Parathyroid adenoma (tissue), 2 donors: ENCODE measurements at regions not wholly inside any gene's neighbourhood (a gene's known extent, or its start where the extent isn't known, plus 50 kb on each side); places are given as distances from the start of the nearest gene placed in this dataset.

Experiments
- H2AFZ ChIP-seq: fragments of 300-600 bp; sonication (generic); one replicate; pipeline ENCODE4 v1.7.0; 2017; ENCODE audit warnings: antibody characterized with exemption, mild to moderate bottlenecking
- H3K27ac ChIP-seq: fragments of 300-600 bp; sonication (generic); one replicate; pipeline ENCODE4 v1.7.0; 2017
- H3K27me3 ChIP-seq: fragments of 300-600 bp; sonication (generic); one replicate; pipeline ENCODE4 v1.7.0; 2017; ENCODE audit warnings: low read length; ENCODE audit not compliant: control insufficient read depth, insufficient read depth
- H3K36me3 ChIP-seq: fragments of 300-600 bp; sonication (generic); one replicate; pipeline ENCODE4 v1.7.0; 2017; ENCODE audit warnings: low read length; ENCODE audit not compliant: control insufficient read depth, insufficient read depth
- H3K4me1 ChIP-seq: fragments of 300-600 bp; sonication (generic); one replicate; pipeline ENCODE4 v1.7.0; 2017; ENCODE audit warnings: control low read depth
- H3K4me2 ChIP-seq: fragments of 300-600 bp; sonication (generic); one replicate; pipeline ENCODE4 v1.7.0; 2017; ENCODE audit warnings: low read length
- H3K4me3 ChIP-seq: fragments of 300-600 bp; sonication (generic); one replicate; pipeline ENCODE4 v1.7.0; 2017; ENCODE audit warnings: low read depth, low read length
- H3K79me2 ChIP-seq: fragments of 300-600 bp; sonication (generic); one replicate; pipeline ENCODE4 v1.7.0; 2017; ENCODE audit warnings: control low read depth
- H3K9ac ChIP-seq: fragments of 300-600 bp; sonication (generic); one replicate; pipeline ENCODE4 v1.7.0; 2017; ENCODE audit warnings: mild to moderate bottlenecking
- H3K9me3 ChIP-seq: fragments of 300-600 bp; sonication (generic); one replicate; pipeline ENCODE4 v1.7.0; 2017; ENCODE audit warnings: low read length; ENCODE audit not compliant: control insufficient read depth
- CTCF ChIP-seq: fragments of 300-600 bp; sonication (generic); IDR thresholded peaks from one replicate; pipeline ENCODE4 v1.7.0; 2017; ENCODE audit warnings: antibody characterized with exemption, mild to moderate bottlenecking
- donor health status: primary hyperparathyroidism.

GRCh38 chr11:115905341-115906000 lies 401.3 kb upstream of the CADM1 start:
- no peak overlapping the region for H2AFZ ChIP-seq
- H3K4me3 ChIP-seq = no peak overlapping the region
- no peaks in the 10 kb centered on the region for H3K79me2 ChIP-seq
- no peak overlapping the region for H3K27ac ChIP-seq
- no peaks in the 10 kb centered on the region for H3K27me3 ChIP-seq
- TF ChIP-seq CTCF = no peak
- no peaks in the 10 kb centered on the region for H3K36me3 ChIP-seq
- H3K4me2 ChIP-seq = no peak overlapping the region
- no peak overlapping the region for H3K9ac ChIP-seq
- no peaks in the 10 kb centered on the region for H3K9me3 ChIP-seq
- no peaks in the 10 kb centered on the region for H3K4me1 ChIP-seq

- no peaks in the 10 kb centered on the region for H3K79me2 ChIP-seq
- H3K4me1 ChIP-seq = no peaks in the 10 kb centered on the region
- no peaks in the 10 kb centered on the region for H3K36me3 ChIP-seq
- no peak overlapping the region for H3K27ac ChIP-seq
- H3K4me3 ChIP-seq = no peak overlapping the region
- H3K9ac ChIP-seq = no peak overlapping the region
- no peaks in the 10 kb centered on the region for H3K9me3 ChIP-seq
- no peak overlapping the region for H2AFZ ChIP-seq
- H3K27me3 ChIP-seq = no peaks in the 10 kb centered on the region
- no peak for TF ChIP-seq CTCF
- H3K4me2 ChIP-seq = no peak overlapping the region
Observed at GRCh38 chr11:115903179-115903578, 399.0 kb upstream of the CADM1 start.

- no peaks in the 10 kb centered on the region for H3K36me3 ChIP-seq
- H3K4me2 ChIP-seq = no peak overlapping the region
- no peak overlapping the region for H2AFZ ChIP-seq
- H3K9ac ChIP-seq = no peak overlapping the region
- H3K4me3 ChIP-seq = no peak overlapping the region
- no peaks in the 10 kb centered on the region for H3K79me2 ChIP-seq
- no peaks in the 10 kb centered on the region for H3K4me1 ChIP-seq
- no peak for TF ChIP-seq CTCF
- H3K27ac ChIP-seq = no peak overlapping the region
- no peaks in the 10 kb centered on the region for H3K9me3 ChIP-seq
- H3K27me3 ChIP-seq = no peaks in the 10 kb centered on the region
Observed at GRCh38 chr11:115901069-115901468, 396.9 kb upstream of the CADM1 start.

GRCh38 chr11:115900111-115900510 lies 395.9 kb upstream of the CADM1 start:
- Histone ChIP-seq H3K27me3 (no peaks in the 10 kb centered on the region), H3K9me3 (no peaks in the 10 kb centered on the region), H3K9ac (no peak overlapping the region), H3K79me2 (no peaks in the 10 kb centered on the region), H3K4me2 (no peak overlapping the region), H3K4me1 (no peaks in the 10 kb centered on the region), H3K36me3 (no peaks in the 10 kb centered on the region), H3K27ac (no peak overlapping the region), H3K4me3 (no peak overlapping the region), H2AFZ (no peak overlapping the region)
- no peak for TF ChIP-seq CTCF

- Histone ChIP-seq H3K4me1 (no peaks in the 10 kb centered on the region), H2AFZ (no peak overlapping the region), H3K4me3 (no peak overlapping the region), H3K36me3 (no peaks in the 10 kb centered on the region), H3K79me2 (no peaks in the 10 kb centered on the region), H3K27me3 (no peaks in the 10 kb centered on the region), H3K27ac (no peak overlapping the region), H3K9me3 (no peaks in the 10 kb centered on the region), H3K9ac (no peak overlapping the region), H3K4me2 (no peak overlapping the region)
- TF ChIP-seq CTCF = no peak
Observed at GRCh38 chr11:115897707-115898106, 393.5 kb upstream of the CADM1 start.
